Ishikawa (cell line): ENCODE measurements at regions not wholly inside any gene's neighbourhood (a gene's known extent, or its start where the extent isn't known, plus 50 kb on each side); places are given as distances from the start of the nearest gene placed in this dataset.

Experiments used
- CREB1 ChIP-seq: IDR thresholded peaks from 2 replicates; pipeline ENCODE4 v1.6.1; 2012; ENCODE audit warnings: low read depth
- EGR1 ChIP-seq: IDR thresholded peaks from 2 replicates; pipeline ENCODE4 v1.6.1; 2012
- EP300 ChIP-seq: IDR thresholded peaks from 2 replicates; pipeline ENCODE4 v1.6.1; 2012; ENCODE audit warnings: borderline replicate concordance
- NFIC ChIP-seq: IDR thresholded peaks from 2 replicates; pipeline ENCODE4 v1.6.1; 2012
- RAD21 ChIP-seq: IDR thresholded peaks from 2 replicates; pipeline ENCODE4 v1.6.1; 2012; ENCODE audit warnings: low read depth

GRCh38 chr12:123096182-123096581 is 54.7 kb downstream of the PITPNM2 start:
- TF ChIP-seq NFIC, result no peak
- TF ChIP-seq EGR1, result no peak
- TF ChIP-seq RAD21, result no peak
- no peak for TF ChIP-seq CREB1
- no peak for TF ChIP-seq EP300
